ENCODE measurements at regions not wholly inside any gene's neighbourhood (a gene's known extent, or its start where the extent isn't known, plus 50 kb on each side); places are given as distances from the start of the nearest gene placed in this dataset.

- Histone ChIP-seq H3K27me3 (no peaks in the 10 kb centered on the region), H3K4me1 (no peaks in the 10 kb centered on the region), H3K4me3 (no peak overlapping the region), H3K27ac (no peak overlapping the region), H3K9me3 (no peaks in the 10 kb centered on the region), H3K36me3 (no peaks in the 10 kb centered on the region)
- intact Hi-C loops (cut with DNase I), result no loop called here
- no peak for ATAC-seq
- DNase-seq, result no peak
- TF ChIP-seq POLR2A (IDR thresholded peaks at IDR 0.05) (no peak), CTCF (IDR thresholded peaks at IDR 0.05) (no peak)
- 52% methylated on average over 5 of the region's 5 CpGs for WGBS (ENCODE audit: insufficient coverage, low coverage, low lambda C conversion rate, missing lambda C conversion rate)
Observed at GRCh38 chr10:58140691-58141347, 126.9 kb downstream of the IPMK start.

GRCh38 chr10:58140054-58140453, 127.6 kb downstream of the IPMK start:
- intact Hi-C loops (cut with DNase I), result no loop called here

GRCh38 chr10:58137813-58138212, 129.9 kb downstream of the IPMK start:
- Histone ChIP-seq H3K4me1 (no peaks in the 10 kb centered on the region), H3K4me3 (no peak overlapping the region), H3K27me3 (no peaks in the 10 kb centered on the region), H3K27ac (no peak overlapping the region), H3K9me3 (no peaks in the 10 kb centered on the region), H3K36me3 (no peaks in the 10 kb centered on the region)
- TF ChIP-seq POLR2A (IDR thresholded peaks at IDR 0.05), result no peak
- no peak for TF ChIP-seq CTCF (IDR thresholded peaks at IDR 0.05)
- no peak for DNase-seq
- ATAC-seq, result no peak
- intact Hi-C loops (cut with DNase I), result no loop called here
- 32% methylated on average over 5 of the region's 5 CpGs for WGBS (ENCODE audit: insufficient coverage, low coverage, low lambda C conversion rate, missing lambda C conversion rate)

More at GRCh38 chr10:58140054-58140453, 127.6 kb downstream of the IPMK start:
- H3K27me3 ChIP-seq, result no peaks in the 10 kb centered on the region
- H3K36me3 ChIP-seq, result no peaks in the 10 kb centered on the region
- DNase-seq (no peak), ATAC-seq (no peak)
- TF ChIP-seq POLR2A (IDR thresholded peaks at IDR 0.05) (no peak), CTCF (IDR thresholded peaks at IDR 0.05) (no peak)
- no peaks in the 10 kb centered on the region for H3K4me1 ChIP-seq
- no peak overlapping the region for H3K27ac ChIP-seq
- no peaks in the 10 kb centered on the region for H3K9me3 ChIP-seq
- WGBS (ENCODE audit: insufficient coverage, low coverage, low lambda C conversion rate, missing lambda C conversion rate), result 63% methylated on average over 2 of the region's 2 CpGs
- H3K4me3 ChIP-seq, result no peak overlapping the region

GRCh38 chr10:58115218-58116050, 152.3 kb downstream of the IPMK start:
- intact Hi-C loops (cut with DNase I), result no loop called here
- Histone ChIP-seq H3K4me3 (no peak overlapping the region), H3K27me3 (no peaks in the 10 kb centered on the region), H3K27ac (no peak overlapping the region), H3K9me3 (no peaks in the 10 kb centered on the region), H3K36me3 (no peaks in the 10 kb centered on the region), H3K4me1 (peaks cover 0 to 3% (median 0%) of the 10 kb centered on the region in 4 donors)
- WGBS (ENCODE audit: insufficient coverage, low coverage, low lambda C conversion rate, missing lambda C conversion rate), result 43% methylated on average over 9 of the region's 9 CpGs
- DNase-seq, result no peak
- ATAC-seq, result peak; percentile 83 to 99 (median 96)
- TF ChIP-seq CTCF (IDR thresholded peaks at IDR 0.05), result no peak
- TF ChIP-seq POLR2A (IDR thresholded peaks at IDR 0.05), result no peak
